Skin of body (tissue), 1 donor: ENCODE measurements at regions not wholly inside any gene's neighbourhood (a gene's known extent, or its start where the extent isn't known, plus 50 kb on each side); places are given as distances from the start of the nearest gene placed in this dataset.
A peak's percentile ranks its signal among the peaks of the same experiment; 100 is the strongest.
"Not testable (repeated sequence)": the region's sequence is repeated elsewhere in the genome, so short reads cannot be mapped to it uniquely, and the experiment has no call there.

Experiments
- DNase-seq: peaks from one replicate; lab custom pipeline; 2025; lab: John Stamatoyannopoulos, UW

DNA sequence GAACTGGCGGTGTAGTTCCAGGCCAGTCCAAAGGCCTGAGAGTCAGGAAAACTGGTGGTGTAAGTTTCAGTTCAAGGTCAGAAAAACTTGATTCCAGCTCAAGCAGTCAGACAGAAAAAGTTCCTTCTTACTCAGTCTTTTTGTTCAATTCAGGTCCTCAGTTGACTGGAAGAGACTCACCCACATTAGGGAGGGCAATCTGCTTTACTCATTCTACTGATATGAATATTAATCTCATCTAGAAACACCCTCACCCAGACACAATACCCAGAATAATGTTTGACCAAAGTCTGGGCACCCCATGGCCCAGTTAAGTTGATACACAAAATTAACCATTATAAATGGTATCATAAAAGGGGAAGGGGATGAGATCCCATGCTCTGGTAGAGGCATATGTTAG is 50.1 kb upstream of the LTA4H start:
- DNase-seq: no peak

DNA sequence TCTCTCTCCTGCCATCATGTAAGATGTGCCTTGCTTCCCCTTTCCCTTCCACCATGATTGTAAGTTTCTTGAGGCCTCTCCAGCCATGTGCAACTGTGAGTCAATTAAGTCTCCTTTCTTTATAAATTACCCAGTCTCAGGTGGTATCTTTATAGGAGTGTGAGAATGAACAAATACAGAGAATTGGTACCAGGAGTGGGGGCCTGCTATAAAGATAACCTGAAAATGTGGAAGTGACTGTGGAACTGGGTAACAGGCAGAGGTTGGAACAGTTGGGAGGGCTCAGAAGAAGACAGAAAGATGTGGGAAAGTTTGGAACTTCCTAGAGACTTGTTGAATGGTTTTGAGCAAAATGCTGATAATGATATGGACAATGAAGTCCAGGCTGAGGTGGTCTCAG is 50.8 kb upstream of the LTA4H start:
- not testable (repeated sequence) for DNase-seq

DNA sequence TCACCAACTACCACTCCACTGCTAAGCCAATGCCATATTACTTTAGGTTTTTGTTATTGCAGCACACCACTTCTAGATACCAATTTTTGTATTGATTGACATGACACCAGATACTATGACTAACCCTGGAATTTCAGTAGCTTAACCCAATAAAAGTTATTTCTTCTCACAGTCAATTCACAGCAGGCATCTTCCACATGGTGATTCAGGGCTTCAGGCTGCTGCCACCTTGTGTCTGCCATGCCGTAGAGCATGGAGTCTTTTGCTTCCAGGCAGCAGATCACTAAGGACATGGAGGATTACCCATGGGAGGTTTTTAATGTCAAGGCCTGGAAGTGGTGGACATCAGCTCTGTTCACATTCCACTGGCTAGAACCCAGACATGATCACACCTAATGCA is 56.4 kb upstream of the LTA4H start:
- DNase-seq: no peak

DNA sequence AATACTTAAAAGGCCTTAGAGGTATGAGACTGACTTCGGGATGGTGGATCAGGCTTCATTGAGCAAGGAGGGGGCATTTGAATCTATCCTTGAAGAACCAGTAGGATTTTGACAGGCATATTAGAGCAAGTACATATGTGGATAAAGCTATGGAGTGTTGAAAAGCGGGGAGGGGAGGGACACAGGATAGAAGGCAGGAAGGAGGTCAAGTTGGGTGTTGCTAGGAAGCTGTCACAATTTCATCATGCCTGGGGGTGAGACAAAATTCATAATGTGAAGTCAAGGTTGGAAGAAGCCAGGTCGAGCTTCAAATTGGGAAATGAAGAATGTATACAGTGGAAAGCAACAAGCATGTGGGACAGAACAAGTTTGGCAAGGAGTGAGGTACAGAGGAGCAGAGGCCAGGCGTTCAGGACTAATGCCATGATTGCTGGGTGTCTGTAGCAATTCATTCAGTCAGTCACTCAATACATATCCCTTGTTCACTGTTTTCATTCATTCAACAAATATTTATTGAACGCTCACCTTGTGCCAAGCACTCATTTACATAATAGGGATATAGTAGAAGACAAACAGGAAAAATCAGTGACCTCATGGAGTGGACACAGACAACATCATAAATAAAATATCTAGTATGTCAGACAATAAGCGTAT is 58.3 kb upstream of the LTA4H start:
- no peak for DNase-seq

DNA sequence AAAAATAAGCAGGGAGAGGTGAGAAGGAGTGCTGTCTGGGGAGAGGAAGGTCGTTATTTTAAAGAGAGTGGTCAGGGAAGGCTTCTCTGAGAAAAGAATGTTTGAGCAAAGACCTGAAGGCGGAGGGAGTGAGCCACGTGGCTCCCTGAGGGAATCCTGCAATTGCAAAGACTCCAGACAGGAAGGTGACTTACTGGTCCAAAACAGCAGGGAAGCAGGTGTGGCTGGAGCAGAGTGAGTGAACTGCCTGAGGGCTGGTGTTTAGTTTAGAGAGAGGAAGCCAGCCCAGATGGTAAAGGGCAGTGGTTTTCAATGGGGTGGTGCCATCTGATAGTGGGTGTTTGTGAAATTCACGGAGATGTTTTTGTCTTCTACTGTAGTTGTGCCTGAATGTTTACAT is 58.8 kb upstream of the LTA4H start:
- no peak for DNase-seq

DNA sequence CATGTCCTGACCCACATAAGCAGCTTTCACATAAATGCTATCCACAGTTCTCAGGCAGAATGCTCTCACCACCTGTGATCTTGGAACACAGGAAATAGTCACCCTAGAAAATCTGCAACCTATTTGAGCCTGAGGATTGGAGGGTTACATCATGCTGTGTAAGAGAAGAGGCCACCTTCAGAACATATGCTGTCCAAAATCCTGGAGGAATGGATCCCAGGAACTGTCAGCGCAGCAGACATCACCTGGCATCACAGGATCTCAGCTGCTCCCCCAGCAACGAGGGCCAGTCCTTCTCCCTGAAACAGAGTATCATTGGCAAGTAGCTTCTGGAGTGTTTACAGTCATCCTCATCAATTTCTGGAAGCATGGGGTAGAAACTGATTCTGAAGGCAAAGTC is 63.2 kb upstream of the LTA4H start:
- DNase-seq: no peak

DNA sequence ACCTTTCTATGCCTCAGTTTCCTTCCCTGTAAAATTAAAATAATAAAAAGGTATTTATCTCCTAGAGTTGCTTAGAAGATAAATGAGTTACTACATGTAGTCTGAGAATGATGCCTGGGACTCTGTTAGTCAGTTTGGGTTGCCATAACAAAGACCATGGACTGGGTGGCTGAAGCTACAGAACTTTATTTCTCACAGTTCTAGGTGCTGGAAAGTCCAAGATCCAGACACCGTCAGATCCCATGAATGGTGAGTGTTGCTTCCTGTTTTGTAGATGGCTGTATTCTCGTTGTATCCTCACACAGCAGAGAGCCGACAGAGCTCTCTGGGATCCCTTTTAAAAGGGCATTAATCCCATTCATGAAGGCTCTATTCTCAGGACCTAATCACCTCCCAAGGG is 64.0 kb upstream of the LTA4H start:
- no peak for DNase-seq

DNA sequence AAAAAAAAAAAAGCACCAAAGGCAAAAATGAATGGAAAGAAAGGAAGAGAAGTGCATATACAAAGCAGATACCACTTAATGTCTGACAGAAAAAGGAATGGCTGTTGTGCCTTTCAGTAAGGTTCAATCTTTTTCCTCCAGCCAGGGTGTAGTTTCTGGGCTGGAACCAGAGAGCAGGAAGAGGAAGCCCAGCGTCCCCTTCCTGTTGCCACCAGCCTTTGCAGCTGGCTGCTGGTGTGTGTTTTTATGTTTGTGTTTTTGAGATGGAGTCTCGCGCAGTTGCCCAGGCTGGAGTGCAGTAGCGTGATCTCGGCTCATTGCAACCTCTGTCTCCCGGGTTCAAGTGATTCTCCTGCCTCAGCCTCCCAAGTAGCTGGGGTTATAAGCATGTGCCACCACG is 64.6 kb upstream of the LTA4H start:
- no peak for DNase-seq

DNA sequence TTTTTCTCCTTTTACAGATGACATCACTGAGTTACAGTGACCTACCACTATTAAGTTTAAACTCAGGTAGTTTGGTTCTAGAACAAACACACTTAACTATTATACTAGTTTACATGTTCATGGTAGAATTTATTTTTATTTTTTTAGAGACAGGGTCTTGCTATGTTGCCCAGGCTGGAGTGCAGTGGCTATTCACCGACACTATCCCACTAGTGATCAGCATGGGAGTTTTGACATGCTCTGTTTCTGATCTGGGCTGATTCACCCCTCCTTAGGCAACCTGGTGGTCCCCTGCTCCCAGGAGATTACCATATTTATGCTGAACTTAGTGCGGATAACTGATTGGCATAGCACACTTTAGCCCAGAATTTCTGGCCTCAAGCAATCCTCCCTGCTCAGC is 66.4 kb upstream of the LTA4H start:
- DNase-seq: no peak

DNA sequence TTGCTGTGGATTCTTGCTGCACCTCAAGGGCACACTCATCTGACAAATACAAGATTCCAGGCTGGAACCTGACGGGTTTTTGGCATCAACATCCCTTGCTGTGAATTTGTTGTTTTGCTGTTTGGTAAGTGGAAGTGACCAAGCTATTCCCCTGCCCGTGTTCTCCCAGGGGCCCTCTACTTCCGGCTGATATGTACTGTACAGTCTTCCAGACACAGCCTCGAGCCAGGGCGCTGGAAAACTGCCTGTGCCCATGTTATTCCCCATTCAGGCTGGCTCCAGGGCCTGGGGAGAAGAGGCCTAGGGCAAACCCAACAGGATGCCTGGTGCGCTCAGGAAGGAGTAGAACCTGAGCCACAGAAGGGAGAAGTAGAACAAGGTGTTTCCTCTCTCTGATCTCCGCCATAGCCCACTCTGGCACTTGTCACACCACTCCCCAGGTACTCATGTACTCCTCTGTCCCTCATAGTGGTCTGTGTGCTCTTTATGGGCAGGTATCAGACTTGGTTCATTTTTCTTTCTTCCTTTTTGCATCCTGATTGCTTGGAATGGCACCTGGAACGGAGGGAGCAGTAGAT is 67.8 kb upstream of the LTA4H start:
- DNase-seq: peak; percentile 6

DNA sequence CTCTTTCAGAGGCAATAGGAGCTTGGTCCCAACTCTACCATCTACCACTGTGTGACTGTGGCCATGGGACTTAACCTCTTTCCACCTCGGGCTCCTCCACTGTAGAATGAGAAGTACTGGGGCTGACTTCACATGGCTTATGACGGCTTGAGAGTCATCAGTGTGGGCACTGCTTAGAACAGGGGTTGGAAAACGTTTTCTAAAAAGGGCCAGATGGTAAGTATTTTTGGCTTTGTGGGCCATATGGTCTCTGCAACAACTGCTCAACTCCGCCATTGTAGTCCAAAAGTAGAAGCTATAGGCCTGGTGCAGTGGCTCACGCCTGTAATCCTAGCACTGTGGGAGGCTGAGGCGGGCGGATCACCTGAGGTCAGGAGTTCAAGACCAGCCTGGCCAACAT is 69.2 kb upstream of the LTA4H start:
- DNase-seq: no peak

DNA sequence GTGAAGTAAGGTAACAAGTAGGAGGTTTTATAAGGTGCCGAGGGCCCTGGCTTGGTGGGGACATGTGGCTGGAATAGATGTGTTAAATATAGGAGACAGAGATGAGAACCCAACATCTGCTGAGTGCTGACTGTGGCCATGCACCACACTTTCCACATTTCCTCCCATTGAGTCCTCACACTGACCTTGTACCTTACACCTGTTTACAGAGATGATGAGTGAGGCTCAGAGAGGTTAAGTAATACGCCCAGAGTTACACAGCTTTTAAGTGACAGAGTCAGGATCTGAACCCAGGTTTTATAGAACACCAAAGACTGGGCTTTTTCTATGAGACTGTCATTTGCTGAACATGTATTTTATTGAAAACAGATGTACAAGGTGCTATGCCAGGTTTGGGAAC is 70.8 kb upstream of the LTA4H start:
- DNase-seq: no peak

DNA sequence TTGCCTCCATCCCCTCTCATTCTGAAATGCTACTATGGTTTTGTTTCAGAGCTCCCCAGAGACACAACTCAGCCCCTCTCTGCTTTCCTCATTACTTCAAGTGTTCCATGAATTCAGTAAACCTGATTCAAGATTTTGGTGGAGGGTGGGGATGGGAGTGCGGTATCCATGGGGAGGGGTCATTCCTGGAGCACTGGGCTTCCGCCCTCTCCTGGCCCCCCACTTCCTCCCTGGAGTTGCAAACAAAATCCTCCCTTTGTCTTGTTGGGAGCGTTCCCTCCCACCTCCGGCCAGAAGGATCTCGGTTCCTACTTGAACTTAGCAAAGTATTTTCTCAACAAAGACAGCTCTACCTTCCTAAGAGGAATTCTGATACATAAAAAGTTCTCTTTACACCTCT is 71.8 kb upstream of the LTA4H start:
- DNase-seq: no peak

DNA sequence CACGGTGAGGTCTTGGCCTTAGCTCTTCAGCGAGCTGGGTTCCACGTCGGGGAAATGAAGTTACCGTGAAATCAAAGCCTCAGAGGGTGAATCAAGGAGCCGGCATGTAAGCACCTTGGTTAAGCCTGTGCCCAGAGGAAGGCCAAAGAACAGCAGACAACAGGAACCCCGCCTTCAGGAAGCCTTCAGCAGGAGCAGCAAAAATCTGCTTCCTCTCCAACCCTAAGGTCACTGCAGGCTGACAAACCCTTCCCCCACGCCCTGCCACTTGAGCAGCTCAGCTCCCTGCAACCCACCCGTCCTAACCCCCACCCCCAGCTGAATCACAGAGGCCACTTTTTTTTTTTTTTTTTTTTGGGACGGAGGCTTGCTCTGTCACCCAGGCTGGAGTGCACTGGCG is 72.9 kb upstream of the LTA4H start:
- DNase-seq: no peak

DNA sequence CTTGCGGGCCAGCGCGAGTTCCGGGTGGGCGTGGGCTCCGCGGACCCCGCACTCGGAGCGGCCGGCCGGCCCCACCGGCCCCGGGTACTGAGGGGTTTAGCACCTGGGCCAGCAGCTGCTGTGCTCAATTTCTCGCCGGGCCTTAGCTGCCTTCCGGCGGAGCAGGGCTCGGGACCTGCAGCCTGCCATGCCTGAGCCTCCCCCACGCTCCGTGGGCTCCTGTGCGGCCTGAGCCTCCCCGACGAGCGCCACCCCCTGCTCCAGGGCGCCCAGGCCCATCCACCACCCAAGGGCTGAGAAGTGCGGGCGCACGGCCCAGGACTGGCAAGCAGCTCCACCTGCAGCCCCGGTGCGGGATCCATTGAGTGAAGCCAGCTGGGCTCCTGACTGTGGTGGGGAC is 73.6 kb upstream of the LTA4H start:
- not testable (repeated sequence) for DNase-seq

DNA sequence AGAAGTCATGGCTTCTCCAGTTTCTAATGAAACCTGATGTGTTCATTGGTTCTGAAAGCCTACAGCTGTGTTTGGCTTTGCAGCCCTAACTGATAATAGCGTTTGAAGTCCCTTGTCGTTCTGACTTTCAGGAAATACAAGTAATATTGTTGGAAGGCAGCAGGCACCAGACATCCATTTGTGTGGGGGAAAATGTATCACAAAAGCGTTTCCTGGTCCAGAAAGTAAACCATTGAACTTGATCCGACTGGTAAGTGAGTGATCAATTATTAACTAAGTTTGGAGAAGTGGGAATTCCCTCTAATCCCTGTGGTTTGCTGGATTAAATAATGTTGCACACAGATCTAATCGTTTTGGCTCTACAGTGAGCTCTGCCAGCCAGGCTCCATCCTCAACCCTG is 77.3 kb upstream of the LTA4H start:
- DNase-seq: no peak

DNA sequence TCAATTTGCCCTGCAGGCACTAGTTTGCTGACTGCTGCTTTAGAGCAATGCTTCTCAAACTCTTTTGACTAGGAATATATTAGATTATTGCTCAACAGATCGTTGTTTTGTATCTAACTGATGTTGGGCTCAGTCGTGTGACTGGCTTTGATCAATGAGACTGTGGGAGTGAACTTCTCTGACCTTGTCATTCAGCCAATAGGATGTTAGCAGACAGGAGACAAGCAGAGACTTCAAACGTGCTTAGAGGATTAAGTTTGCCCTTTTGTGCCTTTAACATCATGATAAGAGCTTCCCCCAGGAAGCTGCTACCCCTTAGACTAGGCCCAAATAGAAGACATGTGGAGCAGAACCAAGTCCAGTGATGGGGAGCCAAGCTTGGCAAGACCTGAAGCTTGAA is 76.7 kb upstream of the ELK3 start:
- DNase-seq: no peak

DNA sequence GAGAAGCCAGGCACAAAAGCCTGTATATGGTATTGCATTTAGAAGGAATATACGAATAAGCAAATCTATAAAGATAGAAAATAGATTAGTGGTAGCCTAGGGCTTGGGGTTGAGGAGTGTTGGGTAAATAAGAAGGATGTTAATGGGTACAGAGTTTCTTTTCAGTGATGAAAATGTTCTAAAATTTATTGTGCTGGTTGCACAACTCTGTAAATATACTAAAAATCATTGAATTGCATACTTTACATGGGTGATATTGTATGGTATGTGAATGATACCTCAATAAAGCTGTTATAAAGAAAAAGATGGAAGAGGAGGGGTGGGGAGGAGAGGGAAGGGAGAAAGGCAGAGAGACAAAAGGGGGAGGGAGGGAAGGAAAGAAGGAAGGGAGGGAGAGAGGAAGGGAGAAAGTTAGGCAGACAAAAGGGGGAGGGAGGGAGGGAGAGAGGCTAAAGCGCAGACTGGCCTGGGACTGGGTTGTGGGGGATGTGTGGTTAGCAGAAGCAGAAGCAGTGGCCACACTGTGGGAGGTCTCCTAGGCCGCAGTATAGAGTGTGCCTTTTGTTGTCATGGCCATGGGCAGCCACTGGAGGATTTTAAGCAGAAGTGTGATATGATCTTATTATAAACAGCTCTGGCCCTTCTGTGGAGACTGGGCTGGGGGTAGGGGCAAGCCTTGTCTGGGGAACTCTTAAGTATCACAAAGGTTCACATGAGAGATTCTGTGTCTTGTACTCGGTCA is 73.6 kb upstream of the ELK3 start:
- DNase-seq: no peak

DNA sequence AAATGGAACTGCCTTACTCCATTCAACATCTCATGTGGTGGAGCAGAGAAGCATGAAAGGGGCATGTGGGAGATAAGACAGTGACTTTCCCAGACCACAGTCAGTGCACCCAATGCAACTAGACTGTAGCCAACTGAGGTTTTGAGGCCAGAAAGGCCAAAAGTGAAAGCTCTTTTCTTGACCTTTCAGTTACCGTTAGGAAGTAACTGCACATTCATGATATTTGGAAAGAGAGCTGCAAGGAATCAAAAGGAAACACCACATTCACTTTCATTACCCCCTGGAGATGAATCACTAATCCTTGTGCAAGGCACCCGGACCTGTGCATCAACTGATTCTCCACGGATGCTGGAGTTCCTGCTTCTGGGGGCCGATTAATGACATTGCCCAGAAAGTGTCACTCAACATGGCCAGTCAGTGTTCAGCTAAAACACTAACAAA is 72.9 kb upstream of the ELK3 start:
- DNase-seq: no peak

DNA sequence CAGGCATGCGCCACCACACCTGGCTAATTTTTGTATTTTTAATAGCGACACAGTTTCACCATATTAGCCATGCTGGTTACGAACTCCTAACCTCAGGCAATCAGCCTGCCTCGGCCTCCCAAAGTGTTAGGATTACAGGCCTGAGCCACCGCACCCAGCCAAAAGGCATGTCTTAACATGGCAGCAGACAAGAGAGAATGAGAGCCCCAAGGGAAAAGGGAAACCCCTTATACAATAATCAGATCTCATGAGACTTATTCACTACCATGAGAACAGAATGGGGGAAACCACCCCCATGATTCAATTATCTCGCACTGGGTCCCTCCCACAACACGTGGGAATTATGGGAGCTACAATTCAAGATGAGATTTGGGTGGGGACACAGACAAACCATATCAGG is 65.9 kb upstream of the ELK3 start:
- DNase-seq: not testable (repeated sequence)

DNA sequence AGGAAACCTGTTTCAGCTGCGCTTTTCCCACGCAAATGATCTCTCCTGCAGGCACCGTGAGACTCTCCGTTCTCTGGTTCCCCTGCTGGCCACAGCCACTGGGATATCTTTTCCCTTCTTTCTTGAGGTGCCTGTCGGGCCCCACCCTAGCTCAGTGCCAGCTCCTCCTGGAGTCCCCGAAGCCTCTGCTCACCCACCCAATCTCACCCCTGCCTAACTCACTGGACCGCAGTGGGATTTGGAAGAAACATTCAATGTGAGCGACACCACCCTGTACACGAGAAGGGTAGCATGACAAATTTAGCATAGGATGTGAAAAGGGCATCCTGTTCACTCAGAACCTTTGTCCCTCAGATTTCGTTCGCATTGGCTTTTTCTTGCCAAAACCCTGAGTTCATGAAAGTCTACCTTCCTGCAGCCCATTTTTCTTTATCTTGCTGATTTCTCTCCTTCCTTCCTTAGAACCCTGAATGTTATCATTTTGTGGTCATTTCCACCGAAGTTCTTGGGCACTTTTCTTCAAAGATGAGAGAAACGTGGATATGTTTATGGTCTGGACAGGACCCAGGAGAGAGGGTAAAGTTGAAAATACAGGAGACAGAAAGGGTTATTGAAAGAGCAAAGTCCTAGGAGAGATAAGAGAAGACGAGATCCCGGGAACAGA is 63.6 kb upstream of the ELK3 start:
- no peak for DNase-seq

DNA sequence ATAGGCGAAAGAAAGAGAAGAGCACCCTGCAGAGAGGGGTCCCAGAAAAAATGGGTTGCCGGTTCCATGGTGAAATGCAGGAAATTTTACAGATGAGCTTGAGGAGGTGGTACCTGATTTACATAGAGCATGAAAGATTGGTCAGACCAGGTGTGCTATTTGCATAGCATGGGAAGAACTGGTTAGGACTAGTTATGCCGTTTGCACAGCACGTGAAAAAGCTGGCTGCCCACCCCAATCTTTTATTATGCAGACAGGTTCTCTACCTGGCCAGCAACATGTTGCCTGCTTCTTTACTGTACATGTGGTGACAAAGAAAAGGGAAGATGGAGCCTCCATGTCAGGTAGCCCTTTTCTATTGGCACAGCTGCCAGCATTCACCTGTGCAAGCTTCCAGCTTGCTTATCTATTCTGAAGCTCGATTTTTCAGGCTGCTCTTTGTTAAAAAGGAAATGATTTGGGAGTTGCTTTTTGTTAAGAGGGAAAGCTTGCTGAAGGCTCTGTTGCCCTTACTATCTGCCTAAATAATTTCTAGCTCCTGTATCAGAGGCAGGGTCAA is 62.9 kb upstream of the ELK3 start:
- no peak for DNase-seq
